Right lobe of liver (tissue), 6 donors: ENCODE measurements at regions not wholly inside any gene's neighbourhood (a gene's known extent, or its start where the extent isn't known, plus 50 kb on each side); places are given as distances from the start of the nearest gene placed in this dataset.

Experiments
- ATAC-seq, 4 donors: fragments of 200-7000 bp; cut with Tn5 transposase; one replicate each; pipeline ENCODE4 v1.9.1; 2020; ENCODE audit warnings: mild to moderate bottlenecking in 4 of 4, moderate library complexity in 4 of 4
- DNase-seq, 3 donors: peaks; one replicate each; pipeline ENCODE4 v3.0.0-alpha.2; 2020
- H3K27ac ChIP-seq, 3 donors: fragments of 200-600 bp; one replicate each; pipeline ENCODE4 v1.8.0; 2022
- H3K27me3 ChIP-seq, 2 donors: fragments of 200-600 bp; one replicate each; pipeline ENCODE4 v1.8.0; 2022
- H3K36me3 ChIP-seq, 4 donors: fragments of 200-600 bp; sonication (generic) in 1 of 4; one replicate each; pipeline versions ENCODE4 v1.5.1 to v1.8.0; 2017 to 2022; ENCODE audit warnings: control low read depth in 1 of 4
- H3K4me1 ChIP-seq, 4 donors: fragments of 200-600 bp; sonication (generic) in 1 of 4; one replicate each; pipeline versions ENCODE4 v1.5.1 to v1.8.0; 2017 to 2022; ENCODE audit warnings: control low read depth in 1 of 4
- H3K4me3 ChIP-seq, 3 donors: fragments of 200-600 bp; one replicate each; pipeline ENCODE4 v1.8.0; 2022
- H3K9me3 ChIP-seq, 4 donors: fragments of 200-600 bp; sonication (generic) in 1 of 4; one replicate each; pipeline versions ENCODE4 v1.5.1 to v1.8.0; 2017 to 2022; ENCODE audit warnings: control low read depth in 1 of 4
- CTCF ChIP-seq, 4 donors: fragments of 200-600 bp in 3 of 4; fragments of 450-650 bp in 1 of 4; IDR thresholded peaks; one replicate each; pipeline versions ENCODE4 v1.5.1 to v1.8.0; 2016 to 2022; ENCODE audit warnings: antibody characterized with exemption in 4 of 4, mild to moderate bottlenecking in 2 of 4
- POLR2A ChIP-seq: fragments of 450-650 bp; IDR thresholded peaks from one replicate; pipeline ENCODE4 v1.6.1; 2017; ENCODE audit warnings: antibody characterized with exemption, mild to moderate bottlenecking
- WGBS: methylation state at CpG from one replicate; pipeline ENCODE4 v1.1.6; 2018; ENCODE audit warnings: low coverage, low lambda C conversion rate; ENCODE audit not compliant: insufficient coverage; ENCODE audit errors: missing lambda C conversion rate; 5-methylcytosine and 5-hydroxymethylcytosine counted together
- intact Hi-C, 2 donors: fragments of 100-400 bp; cut with DNase I; formaldehyde crosslinking; loops; one replicate each; pipeline versions ENCODE4 v1.11.2 to v1.14.1; 2022
- donor health status: DM: no; HTN: yes; CAD: no.
- donor health status: DM: no; HTN: no; CAD: no.
- donor health status: DM: no; HTN: no; CAD: no.
- donor health status: DM: no; HTN: yes; CAD: no.
- donor health status: DM: no; HTN: yes; CAD: no.

GRCh38 chr10:117464176-117464575 is 78.4 kb upstream of the EMX2 start:
- WGBS = 89% methylated on average over 1 of the region's 2 CpGs
- H3K36me3 ChIP-seq = no peaks in the 10 kb centered on the region
- H3K4me3 ChIP-seq = no peak overlapping the region
- no peaks in the 10 kb centered on the region for H3K27me3 ChIP-seq
- intact Hi-C loops = no loop called here
- H3K9me3 ChIP-seq = no peaks in the 10 kb centered on the region
- DNase-seq (no peak), ATAC-seq (no peak)
- no peak overlapping the region for H3K27ac ChIP-seq
- H3K4me1 ChIP-seq = no peaks in the 10 kb centered on the region
- no peak for TF ChIP-seq CTCF (IDR thresholded peaks at IDR 0.05)
- no peak for TF ChIP-seq POLR2A

GRCh38 chr10:117463545-117463920 is 79.0 kb upstream of the EMX2 start:
- no peak overlapping the region for H3K4me3 ChIP-seq
- intact Hi-C loops = no loop called here
- no peaks in the 10 kb centered on the region for H3K9me3 ChIP-seq
- no peak overlapping the region for H3K27ac ChIP-seq
- H3K27me3 ChIP-seq = no peaks in the 10 kb centered on the region
- no peaks in the 10 kb centered on the region for H3K36me3 ChIP-seq
- ATAC-seq (no peak), DNase-seq (no peak)
- peaks cover 0 to 5% (median 0%) of the 10 kb centered on the region in 4 donors for H3K4me1 ChIP-seq
- no CpG with 5 or more reads among the region's 1 CpG for WGBS
- no peak for TF ChIP-seq POLR2A
- no peak for TF ChIP-seq CTCF (IDR thresholded peaks at IDR 0.05)

- WGBS = 60% methylated on average over 1 of the region's 1 CpG
- no peak for TF ChIP-seq POLR2A
- no peak for TF ChIP-seq CTCF (IDR thresholded peaks at IDR 0.05)
- H3K27me3 ChIP-seq = no peaks in the 10 kb centered on the region
- H3K36me3 ChIP-seq = no peaks in the 10 kb centered on the region
- DNase-seq (no peak), ATAC-seq (no peak)
- H3K27ac ChIP-seq = no peak overlapping the region
- peaks cover 0 to 10% (median 0%) of the 10 kb centered on the region in 4 donors for H3K4me1 ChIP-seq
- H3K4me3 ChIP-seq = no peak overlapping the region
- H3K9me3 ChIP-seq = no peaks in the 10 kb centered on the region
- intact Hi-C loops = no loop called here
Observed at GRCh38 chr10:117462816-117463544, 79.6 kb upstream of the EMX2 start.

GRCh38 chr10:117462424-117462792 is 80.1 kb upstream of the EMX2 start:
- DNase-seq (no peak), ATAC-seq (no peak)
- Histone ChIP-seq H3K36me3 (no peaks in the 10 kb centered on the region), H3K27me3 (no peaks in the 10 kb centered on the region), H3K4me3 (no peak overlapping the region), H3K9me3 (no peaks in the 10 kb centered on the region), H3K27ac (no peak overlapping the region), H3K4me1 (peaks cover 0 to 10% (median 0%) of the 10 kb centered on the region in 4 donors)
- WGBS = 90% methylated on average over 2 of the region's 6 CpGs
- intact Hi-C loops = no loop called here
- TF ChIP-seq CTCF (IDR thresholded peaks at IDR 0.05) = no peak
- TF ChIP-seq POLR2A = no peak
